MCF 10A (cell line): ENCODE measurements at regions not wholly inside any gene's neighbourhood (a gene's known extent, or its start where the extent isn't known, plus 50 kb on each side); places are given as distances from the start of the nearest gene placed in this dataset.
"Not testable (repeated sequence)": the region's sequence is repeated elsewhere in the genome, so short reads cannot be mapped to it uniquely, and the experiment has no call there.

Source experiments
- BruUV-seq: library from RNA; stranded (reverse); fragments of 400-500 nt; replicated peaks from 2 replicates; lab custom pipeline; 2021; lab: Mats Ljungman, UMichigan
- CTCF ChIA-PET: fragments of 300-600 bp; sonication (Branson Sonifier 250); formaldehyde crosslinking; extraction: SDS; loops from one replicate; lab custom pipeline; 2021; ENCODE audit warnings: antibody characterized with exemption, inconsistent platforms; lab: Yijun Ruan, JAX
- POLR2A ChIA-PET: fragments of 300-600, 350-650 bp; sonication (Branson Sonifier 250); formaldehyde crosslinking; extraction: SDS; loops from one replicate; lab custom pipeline; 2020; ENCODE audit warnings: antibody characterized with exemption, inconsistent platforms; lab: Yijun Ruan, JAX
- DNase-seq: peaks from one replicate; pipeline ENCODE4 v3.0.0-alpha.2; 2018; ENCODE audit not compliant: unreplicated experiment
- H3K27ac Mint-ChIP-seq: one replicate; pipeline ENCODE4 v1.8.0; 2022; ENCODE audit warnings: mild to moderate bottlenecking, low read depth, mixed read lengths; ENCODE audit not compliant: unreplicated experiment
- H3K27me3 Mint-ChIP-seq: one replicate; pipeline ENCODE4 v1.8.0; 2022; ENCODE audit warnings: mixed read lengths; ENCODE audit not compliant: insufficient read depth, unreplicated experiment
- H3K36me3 Mint-ChIP-seq: one replicate; pipeline ENCODE4 v1.8.0; 2022; ENCODE audit warnings: mild to moderate bottlenecking, moderate library complexity, mixed read lengths; ENCODE audit not compliant: insufficient read depth, unreplicated experiment
- H3K4me1 Mint-ChIP-seq: one replicate; pipeline ENCODE4 v1.8.0; 2022; ENCODE audit warnings: mixed read lengths; ENCODE audit not compliant: insufficient read depth, unreplicated experiment
- H3K4me3 Mint-ChIP-seq: one replicate; pipeline ENCODE4 v1.8.0; 2022; ENCODE audit warnings: mild to moderate bottlenecking, moderate library complexity, mixed read lengths; ENCODE audit not compliant: unreplicated experiment
- H3K9me3 Mint-ChIP-seq: one replicate; pipeline ENCODE4 v1.8.0; 2022; ENCODE audit warnings: mixed read lengths; ENCODE audit not compliant: unreplicated experiment
- CTCF ChIP-seq: fragments of 200-600 bp; IDR thresholded peaks from one replicate; pipeline ENCODE4 v1.8.0; 2022; ENCODE audit warnings: antibody characterized with exemption, mild to moderate bottlenecking; ENCODE audit not compliant: unreplicated experiment
- intact Hi-C: fragments of 100-400 bp; cut with micrococcal nuclease; formaldehyde crosslinking; loops from 2 replicates; pipeline ENCODE4 v1.14.1; 2022

- DNase-seq = no peak
- no TSS peak for BruUV-seq
- Mint-ChIP-seq H3K9me3 (peaks cover 8% of the 10 kb centered on the region), H3K36me3 (peaks cover 6% of the 10 kb centered on the region), H3K27ac (no peak overlapping the region), H3K27me3 (no peaks in the 10 kb centered on the region), H3K4me3 (no peak overlapping the region), H3K4me1 (no peaks in the 10 kb centered on the region)
- no peak for TF ChIP-seq CTCF
- ChIA-PET CTCF (no interaction called here), POLR2A (no interaction called here)
- intact Hi-C loops = no loop called here
These were observed 195.6 kb upstream of the KLF3 start for GRCh38 chr4:38468339-38468866.

- no peak overlapping the region for H3K4me3 Mint-ChIP-seq
- no peak overlapping the region for H3K27ac Mint-ChIP-seq
- no TSS peak for BruUV-seq
- no peaks in the 10 kb centered on the region for H3K27me3 Mint-ChIP-seq
- ChIA-PET CTCF (interaction anchor here (1.1 kb wide), 1 partner anchor 10 kb away, joined by 3 read pairs; no protein-coding TSS in a partner anchor), POLR2A (no interaction called here)
- H3K4me1 Mint-ChIP-seq = no peaks in the 10 kb centered on the region
- no peak for DNase-seq
- H3K36me3 Mint-ChIP-seq = no peaks in the 10 kb centered on the region
- TF ChIP-seq CTCF = no peak
- intact Hi-C loops = no loop called here
- H3K9me3 Mint-ChIP-seq = peaks cover 8% of the 10 kb centered on the region
These were observed 194.6 kb upstream of the KLF3 start for GRCh38 chr4:38469410-38469809.

DNA sequence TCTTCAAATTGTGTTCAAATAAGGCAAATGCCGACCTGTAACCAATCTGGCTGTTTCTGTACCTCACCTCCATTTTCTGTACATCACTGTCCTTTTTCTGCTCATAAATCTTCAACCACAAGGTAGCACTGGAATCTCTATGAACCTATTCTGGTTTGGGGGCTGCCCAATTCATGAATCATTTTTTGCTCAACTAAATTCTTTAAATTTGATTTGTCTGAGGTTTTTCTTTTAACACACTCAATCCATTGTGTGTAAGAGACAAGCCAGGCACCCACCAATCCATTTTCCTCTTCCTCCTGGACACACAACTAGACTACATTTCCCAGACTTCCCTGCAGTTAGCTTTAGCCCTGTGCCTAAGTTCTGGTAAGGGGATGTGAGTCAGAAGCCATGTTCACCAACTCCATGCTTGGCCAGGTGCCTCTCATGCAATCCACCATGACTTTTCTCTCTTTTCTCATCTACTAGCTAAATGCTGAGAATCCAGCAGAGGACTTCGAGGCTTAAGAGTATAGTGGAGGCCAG, 193.2 kb upstream of the KLF3 start:
- CTCF ChIA-PET = interaction anchor here (0.6 kb wide), 1 partner anchor 43 kb away, joined by 3 read pairs; no protein-coding TSS in a partner anchor
- intact Hi-C loops = no loop called here
- H3K27ac Mint-ChIP-seq = no peak overlapping the region
- no peak overlapping the region for H3K4me3 Mint-ChIP-seq
- no TSS peak for BruUV-seq
- H3K36me3 Mint-ChIP-seq = no peaks in the 10 kb centered on the region
- no peak for TF ChIP-seq CTCF
- H3K27me3 Mint-ChIP-seq = no peaks in the 10 kb centered on the region
- H3K4me1 Mint-ChIP-seq = no peaks in the 10 kb centered on the region
- no peak for DNase-seq
- H3K9me3 Mint-ChIP-seq = peaks cover 8% of the 10 kb centered on the region
- POLR2A ChIA-PET = interaction anchor here (0.7 kb wide), 1 partner anchor 166 kb away, joined by 4 read pairs; no protein-coding TSS in a partner anchor

DNA sequence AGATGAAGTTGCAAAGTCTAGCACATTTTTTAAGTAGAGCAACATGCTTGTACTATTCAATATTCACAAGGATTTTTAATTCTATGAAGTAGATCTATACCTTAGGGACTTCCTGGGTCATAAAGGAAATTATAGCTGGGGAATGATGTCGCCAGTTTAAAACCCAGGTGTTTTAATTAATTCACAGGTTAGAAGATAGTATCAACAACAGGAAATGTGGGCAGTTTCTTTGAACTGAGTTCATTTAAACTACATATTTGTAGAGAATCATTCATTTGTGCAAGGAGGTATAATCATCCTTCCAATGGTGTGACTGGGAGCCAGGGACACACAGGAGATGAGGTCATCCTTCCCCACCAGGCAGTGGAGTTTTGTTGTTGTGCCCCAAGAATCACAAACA, 181.3 kb upstream of the KLF3 start:
- Mint-ChIP-seq H3K9me3 (peaks cover 3% of the 10 kb centered on the region), H3K27me3 (no peaks in the 10 kb centered on the region), H3K4me1 (no peaks in the 10 kb centered on the region), H3K27ac (no peak overlapping the region), H3K4me3 (no peak overlapping the region), H3K36me3 (no peaks in the 10 kb centered on the region)
- POLR2A ChIA-PET = interaction anchor here (0.6 to 0.7 kb wide), 2 partner anchors 177 to 333 kb away, joined by 3 to 4 read pairs; no protein-coding TSS in a partner anchor
- intact Hi-C loops = no loop called here
- CTCF ChIA-PET = interaction anchor here (0.7 kb wide), 1 partner anchor 88 kb away, joined by 3 read pairs; no protein-coding TSS in a partner anchor
- no peak for DNase-seq
- BruUV-seq = no TSS peak
- TF ChIP-seq CTCF = no peak

DNA sequence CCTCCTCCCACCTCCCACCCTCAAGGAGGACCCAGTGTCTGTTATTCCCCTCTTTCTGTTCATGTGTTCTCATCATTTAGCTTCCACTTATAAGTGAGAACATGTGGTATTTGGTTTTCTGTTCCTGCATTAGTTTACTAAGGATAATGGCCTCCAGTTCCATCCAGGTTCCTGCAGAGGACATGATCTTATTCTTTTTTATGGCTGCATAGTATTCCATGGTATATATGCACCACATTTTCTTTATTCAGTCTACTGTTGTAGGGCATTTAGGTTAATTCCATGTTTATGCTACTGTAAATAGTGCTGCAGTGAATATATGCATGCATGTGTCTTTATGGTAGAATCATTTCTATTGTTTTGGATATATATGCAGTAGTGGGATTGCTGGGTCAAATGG, 180.4 kb upstream of the KLF3 start:
- H3K4me1 Mint-ChIP-seq, BruUV-seq, H3K27me3 Mint-ChIP-seq, H3K27ac Mint-ChIP-seq, H3K4me3 Mint-ChIP-seq, DNase-seq, CTCF ChIA-PET, H3K9me3 Mint-ChIP-seq, intact Hi-C loops, H3K36me3 Mint-ChIP-seq: not testable (repeated sequence)
- POLR2A ChIA-PET = interaction anchor here (0.6 kb wide), 1 partner anchor 39 kb away, joined by 3 read pairs; no protein-coding TSS in a partner anchor
